Retina (tissue), 1 donor: ENCODE measurements at regions not wholly inside any gene's neighbourhood (a gene's known extent, or its start where the extent isn't known, plus 50 kb on each side); places are given as distances from the start of the nearest gene placed in this dataset.

ENCODE experiments used
- DNase-seq: peaks from one replicate; pipeline ENCODE4 v3.0.0-alpha.2; 2016

- no peak for DNase-seq
Measured at GRCh38 chr2:78498125-78498524, 527.4 kb upstream of the REG3G start.

- DNase-seq, result no peak
Measured at GRCh38 chr2:78506301-78506700, 519.2 kb upstream of the REG3G start.

- no peak for DNase-seq
Measured at GRCh38 chr2:78521938-78522337, 503.6 kb upstream of the REG3G start.

GRCh38 chr2:78532762-78533379, 492.6 kb upstream of the REG3G start:
- DNase-seq, result no peak

- no peak for DNase-seq
Measured at GRCh38 chr2:78535395-78535794, 490.1 kb upstream of the REG3G start.

- no peak for DNase-seq
Measured at GRCh38 chr2:78538322-78538721, 487.2 kb upstream of the REG3G start.

- no peak for DNase-seq
Measured at GRCh38 chr2:78540255-78540654, 485.2 kb upstream of the REG3G start.

- no peak for DNase-seq
Measured at GRCh38 chr2:78541088-78541450, 484.4 kb upstream of the REG3G start.

- DNase-seq, result no peak
Measured at GRCh38 chr2:78541451-78542267, 483.8 kb upstream of the REG3G start.

- DNase-seq, result no peak
Measured at GRCh38 chr2:78546843-78547242, 478.7 kb upstream of the REG3G start.

- no peak for DNase-seq
Measured at GRCh38 chr2:78549766-78550165, 475.7 kb upstream of the REG3G start.

GRCh38 chr2:78553866-78554647, 471.4 kb upstream of the REG3G start:
- DNase-seq, result no peak

- no peak for DNase-seq
Measured at GRCh38 chr2:78561876-78562275, 463.6 kb upstream of the REG3G start.

GRCh38 chr2:78564666-78565065, 460.8 kb upstream of the REG3G start:
- no peak for DNase-seq

- no peak for DNase-seq
Measured at GRCh38 chr2:78568782-78569373, 456.6 kb upstream of the REG3G start.

GRCh38 chr2:78576409-78576808, 449.1 kb upstream of the REG3G start:
- DNase-seq, result no peak

GRCh38 chr2:78585871-78586270, 439.6 kb upstream of the REG3G start:
- DNase-seq, result no peak

- DNase-seq, result no peak
Measured at GRCh38 chr2:78586316-78586715, 439.2 kb upstream of the REG3G start.

- DNase-seq, result no peak
Measured at GRCh38 chr2:78589871-78590270, 435.6 kb upstream of the REG3G start.

GRCh38 chr2:78592491-78592890, 433.0 kb upstream of the REG3G start:
- DNase-seq, result no peak

GRCh38 chr2:78601113-78601512, 424.4 kb upstream of the REG3G start:
- no peak for DNase-seq

GRCh38 chr2:78602862-78603261, 422.6 kb upstream of the REG3G start:
- no peak for DNase-seq

- DNase-seq, result no peak
Measured at GRCh38 chr2:78606895-78607294, 418.6 kb upstream of the REG3G start.

GRCh38 chr2:78614726-78615125, 410.8 kb upstream of the REG3G start:
- no peak for DNase-seq
